ENCODE measurements at regions not wholly inside any gene's neighbourhood (a gene's known extent, or its start where the extent isn't known, plus 50 kb on each side); places are given as distances from the start of the nearest gene placed in this dataset.

DNA sequence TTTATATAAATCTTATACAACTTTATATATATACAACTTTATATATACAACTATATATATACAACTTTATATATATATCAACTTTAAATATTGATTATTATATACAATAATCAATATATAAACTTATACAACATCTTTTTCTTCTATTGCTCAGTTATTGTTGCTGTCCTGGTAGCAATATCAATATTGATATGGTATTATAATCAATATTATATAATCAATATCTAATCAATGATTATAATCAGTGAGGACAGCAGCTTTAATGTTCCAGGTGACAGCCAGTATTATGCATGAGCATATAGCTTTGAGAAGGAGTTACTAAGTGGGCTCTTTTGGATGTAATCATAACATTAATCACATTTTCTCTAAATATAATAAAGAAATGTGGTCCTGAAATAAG, 242.3 kb upstream of the SOX11 start:
- TF ChIP-seq, protein P1, sequence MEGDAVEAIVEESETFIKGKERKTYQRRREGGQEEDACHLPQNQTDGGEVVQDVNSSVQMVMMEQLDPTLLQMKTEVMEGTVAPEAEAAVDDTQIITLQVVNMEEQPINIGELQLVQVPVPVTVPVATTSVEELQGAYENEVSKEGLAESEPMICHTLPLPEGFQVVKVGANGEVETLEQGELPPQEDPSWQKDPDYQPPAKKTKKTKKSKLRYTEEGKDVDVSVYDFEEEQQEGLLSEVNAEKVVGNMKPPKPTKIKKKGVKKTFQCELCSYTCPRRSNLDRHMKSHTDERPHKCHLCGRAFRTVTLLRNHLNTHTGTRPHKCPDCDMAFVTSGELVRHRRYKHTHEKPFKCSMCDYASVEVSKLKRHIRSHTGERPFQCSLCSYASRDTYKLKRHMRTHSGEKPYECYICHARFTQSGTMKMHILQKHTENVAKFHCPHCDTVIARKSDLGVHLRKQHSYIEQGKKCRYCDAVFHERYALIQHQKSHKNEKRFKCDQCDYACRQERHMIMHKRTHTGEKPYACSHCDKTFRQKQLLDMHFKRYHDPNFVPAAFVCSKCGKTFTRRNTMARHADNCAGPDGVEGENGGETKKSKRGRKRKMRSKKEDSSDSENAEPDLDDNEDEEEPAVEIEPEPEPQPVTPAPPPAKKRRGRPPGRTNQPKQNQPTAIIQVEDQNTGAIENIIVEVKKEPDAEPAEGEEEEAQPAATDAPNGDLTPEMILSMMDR (IDR thresholded peaks at IDR 0.05): no peak
- TF ChIP-seq POLR2A (IDR thresholded peaks at IDR 0.05): no peak
